ENCODE measurements at regions not wholly inside any gene's neighbourhood (a gene's known extent, or its start where the extent isn't known, plus 50 kb on each side); places are given as distances from the start of the nearest gene placed in this dataset.

DNA sequence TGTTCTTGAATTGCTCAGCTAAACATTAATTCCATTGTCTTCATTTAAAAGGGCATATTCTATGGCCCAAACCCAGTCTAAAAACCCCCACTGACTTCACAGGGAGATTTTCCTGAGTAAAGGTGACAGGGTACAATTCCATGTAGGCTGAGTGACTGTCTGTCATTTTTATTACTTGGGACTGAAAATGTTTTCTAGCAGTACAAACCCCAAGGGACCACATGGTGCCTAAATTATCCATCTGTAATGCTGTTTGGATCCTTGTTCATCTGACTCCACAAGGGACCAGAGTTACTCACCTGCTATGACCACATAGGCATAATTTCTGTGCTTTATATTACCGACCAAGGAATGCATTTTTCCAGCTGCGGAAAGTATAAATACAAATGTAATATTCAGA is 349.1 kb downstream of the ZNF608 start:
- BruUV-seq (replicated peaks) = no TSS peak
- POLR2A ChIA-PET (ENCODE audit: low non-redundant PET) = no interaction called here
- no peaks in the 10 kb centered on the region for H3K27me3 ChIP-seq (replicated peaks; ENCODE audit: insufficient read depth, low read depth, low read length, poor library complexity)
- H3K4me1 ChIP-seq (ENCODE audit: insufficient read depth, low read length, poor library complexity, severe bottlenecking) = no peaks in the 10 kb centered on the region
- no peak overlapping the region for H3K4me3 ChIP-seq (ENCODE audit: low read depth, low read length, poor library complexity, severe bottlenecking)
- no peak for DNase-seq (ENCODE audit: low spot score)
- no peaks in the 10 kb centered on the region for H3K36me3 ChIP-seq (ENCODE audit: insufficient read depth, low read length, poor library complexity, severe bottlenecking)
- intact Hi-C loops (cut with micrococcal nuclease; ENCODE audit: unreplicated experiment) = no loop called here
- CTCF ChIA-PET = no interaction called here
- no peak for TF ChIP-seq EZH2 (IDR thresholded peaks at IDR 0.05; ENCODE audit: borderline replicate concordance, low read depth, low read length, poor library complexity, severe bottlenecking)
- TF ChIP-seq, protein P1, sequence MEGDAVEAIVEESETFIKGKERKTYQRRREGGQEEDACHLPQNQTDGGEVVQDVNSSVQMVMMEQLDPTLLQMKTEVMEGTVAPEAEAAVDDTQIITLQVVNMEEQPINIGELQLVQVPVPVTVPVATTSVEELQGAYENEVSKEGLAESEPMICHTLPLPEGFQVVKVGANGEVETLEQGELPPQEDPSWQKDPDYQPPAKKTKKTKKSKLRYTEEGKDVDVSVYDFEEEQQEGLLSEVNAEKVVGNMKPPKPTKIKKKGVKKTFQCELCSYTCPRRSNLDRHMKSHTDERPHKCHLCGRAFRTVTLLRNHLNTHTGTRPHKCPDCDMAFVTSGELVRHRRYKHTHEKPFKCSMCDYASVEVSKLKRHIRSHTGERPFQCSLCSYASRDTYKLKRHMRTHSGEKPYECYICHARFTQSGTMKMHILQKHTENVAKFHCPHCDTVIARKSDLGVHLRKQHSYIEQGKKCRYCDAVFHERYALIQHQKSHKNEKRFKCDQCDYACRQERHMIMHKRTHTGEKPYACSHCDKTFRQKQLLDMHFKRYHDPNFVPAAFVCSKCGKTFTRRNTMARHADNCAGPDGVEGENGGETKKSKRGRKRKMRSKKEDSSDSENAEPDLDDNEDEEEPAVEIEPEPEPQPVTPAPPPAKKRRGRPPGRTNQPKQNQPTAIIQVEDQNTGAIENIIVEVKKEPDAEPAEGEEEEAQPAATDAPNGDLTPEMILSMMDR (conservative IDR thresholded peaks at IDR 0.05; ENCODE audit: low read depth, low read length) = no peak
- H3K27ac ChIP-seq (ENCODE audit: low read depth, low read length, poor library complexity, severe bottlenecking) = no peak overlapping the region
- no peaks in the 10 kb centered on the region for H3K9me3 ChIP-seq (ENCODE audit: low read depth, low read length, poor library complexity, severe bottlenecking)

DNA sequence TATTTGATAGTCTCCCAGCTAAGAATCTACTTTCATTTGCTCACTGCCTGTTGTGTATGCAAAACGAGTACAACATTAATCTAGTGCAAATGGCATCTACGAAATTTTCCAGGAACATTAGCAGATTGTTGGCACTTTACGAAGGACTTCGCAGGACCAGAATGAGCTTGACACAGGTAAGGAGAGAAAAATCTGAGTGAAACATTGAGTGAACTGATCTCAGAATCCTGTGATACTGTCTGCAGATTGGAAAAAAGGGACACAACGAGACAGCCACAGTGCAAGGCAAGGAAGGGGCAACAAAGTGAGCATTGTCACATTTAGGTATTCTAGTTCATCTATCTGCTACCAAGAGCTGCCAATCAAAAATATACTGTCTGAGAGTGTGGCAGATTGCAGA is 350.5 kb downstream of the ZNF608 start:
- ChIA-PET CTCF (no interaction called here), POLR2A (ENCODE audit: low non-redundant PET) (no interaction called here)
- BruUV-seq (replicated peaks) = no TSS peak
- intact Hi-C loops (cut with micrococcal nuclease; ENCODE audit: unreplicated experiment) = no loop called here
- Histone ChIP-seq H3K27me3 (replicated peaks; ENCODE audit: insufficient read depth, low read depth, low read length, poor library complexity) (no peaks in the 10 kb centered on the region), H3K9me3 (ENCODE audit: low read depth, low read length, poor library complexity, severe bottlenecking) (no peaks in the 10 kb centered on the region), H3K36me3 (ENCODE audit: insufficient read depth, low read length, poor library complexity, severe bottlenecking) (no peaks in the 10 kb centered on the region), H3K27ac (ENCODE audit: low read depth, low read length, poor library complexity, severe bottlenecking) (no peak overlapping the region), H3K4me3 (ENCODE audit: low read depth, low read length, poor library complexity, severe bottlenecking) (no peak overlapping the region), H3K4me1 (ENCODE audit: insufficient read depth, low read length, poor library complexity, severe bottlenecking) (no peaks in the 10 kb centered on the region)
- no peak for DNase-seq (ENCODE audit: low spot score)
- TF ChIP-seq EZH2 (IDR thresholded peaks at IDR 0.05; ENCODE audit: borderline replicate concordance, low read depth, low read length, poor library complexity, severe bottlenecking) = no peak
- TF ChIP-seq, protein P1 (conservative IDR thresholded peaks at IDR 0.05; ENCODE audit: low read depth, low read length) = no peak

DNA sequence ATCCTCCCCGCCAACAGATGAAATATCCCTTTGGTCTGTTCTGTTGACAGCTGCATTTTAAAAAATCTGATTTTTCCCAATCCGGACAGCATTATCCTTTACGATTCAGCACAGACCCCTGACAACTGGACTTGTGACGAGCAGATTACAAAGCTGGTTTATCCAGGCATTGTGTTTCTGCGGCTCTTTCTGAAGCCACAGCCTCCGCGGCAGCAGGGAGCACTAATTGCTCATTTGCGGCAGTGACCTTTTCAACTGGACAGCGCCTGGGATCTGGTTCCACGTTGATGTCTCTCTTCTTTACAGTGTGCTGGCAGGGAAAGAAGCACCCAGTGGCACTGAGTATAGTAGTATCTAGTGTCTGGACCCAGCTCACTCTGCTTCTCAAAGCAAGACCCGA is 351.2 kb downstream of the ZNF608 start:
- no peak for DNase-seq (ENCODE audit: low spot score)
- Histone ChIP-seq H3K4me1 (ENCODE audit: insufficient read depth, low read length, poor library complexity, severe bottlenecking) (no peaks in the 10 kb centered on the region), H3K27me3 (replicated peaks; ENCODE audit: insufficient read depth, low read depth, low read length, poor library complexity) (no peaks in the 10 kb centered on the region), H3K9me3 (ENCODE audit: low read depth, low read length, poor library complexity, severe bottlenecking) (peaks cover 4% of the 10 kb centered on the region), H3K36me3 (ENCODE audit: insufficient read depth, low read length, poor library complexity, severe bottlenecking) (no peaks in the 10 kb centered on the region), H3K4me3 (ENCODE audit: low read depth, low read length, poor library complexity, severe bottlenecking) (no peak overlapping the region), H3K27ac (ENCODE audit: low read depth, low read length, poor library complexity, severe bottlenecking) (no peak overlapping the region)
- ChIA-PET CTCF (no interaction called here), POLR2A (ENCODE audit: low non-redundant PET) (no interaction called here)
- BruUV-seq (replicated peaks) = no TSS peak
- intact Hi-C loops (cut with micrococcal nuclease; ENCODE audit: unreplicated experiment) = no loop called here
- no peak for TF ChIP-seq EZH2 (IDR thresholded peaks at IDR 0.05; ENCODE audit: borderline replicate concordance, low read depth, low read length, poor library complexity, severe bottlenecking)
- TF ChIP-seq, protein P1 (conservative IDR thresholded peaks at IDR 0.05; ENCODE audit: low read depth, low read length) = no peak
